Naive thymus-derived CD8-positive, alpha-beta T cell (primary cell): ENCODE measurements at regions not wholly inside any gene's neighbourhood (a gene's known extent, or its start where the extent isn't known, plus 50 kb on each side); places are given as distances from the start of the nearest gene placed in this dataset.

Source experiments
- ATAC-seq, 2 donors: fragments of 150-1000 bp; cut with Tn5 transposase in 1 of 2; sonication (Bioruptor Pico), chemical (Tn5 transposase) in 1 of 2; 1 replicate in 1 of 2; 2 replicates in 1 of 2; pipeline ENCODE4 v1.10.0; 2021; ENCODE audit warnings: mild to moderate bottlenecking in 2 of 2, moderate library complexity in 2 of 2
- POLR2A ChIA-PET: fragments of 350-600 bp; sonication (Branson Sonifier 250); formaldehyde crosslinking; loops from one replicate; lab custom pipeline; 2021; ENCODE audit warnings: antibody characterized with exemption; lab: Charles Lee
- DNase-seq, 10 donors: peaks; one replicate each; pipeline versions ENCODE4 v3.0.0 to v3.0.0-alpha.2; 2020 to 2022
- H3K27ac Mint-ChIP-seq, 10 donors: one replicate each; pipeline ENCODE4 v1.8.0; 2020 to 2022; ENCODE audit warnings: mild to moderate bottlenecking in 10 of 10, mixed read lengths in 10 of 10, moderate library complexity in 4 of 10, inconsistent platforms in 1 of 10
- H3K27me3 Mint-ChIP-seq, 5 donors: one replicate each; pipeline ENCODE4 v1.8.0; 2021 to 2022; ENCODE audit warnings: mixed read lengths in 5 of 5
- H3K36me3 Mint-ChIP-seq, 3 donors: one replicate each; pipeline ENCODE4 v1.8.0; 2020 to 2022; ENCODE audit warnings: mixed read lengths in 3 of 3, mild to moderate bottlenecking in 2 of 3, inconsistent platforms in 1 of 3
- H3K4me1 Mint-ChIP-seq, 4 donors: one replicate each; pipeline ENCODE4 v1.8.0; 2021 to 2022; ENCODE audit warnings: mixed read lengths in 4 of 4
- H3K4me3 Mint-ChIP-seq, 10 donors: one replicate each; pipeline ENCODE4 v1.8.0; 2020 to 2022; ENCODE audit warnings: mild to moderate bottlenecking in 10 of 10, mixed read lengths in 10 of 10, moderate library complexity in 6 of 10, inconsistent platforms in 1 of 10
- H3K9me3 Mint-ChIP-seq, 9 donors: one replicate each; pipeline ENCODE4 v1.8.0; 2020 to 2022; ENCODE audit warnings: mixed read lengths in 9 of 9, mild to moderate bottlenecking in 3 of 9, inconsistent platforms in 1 of 9, moderate library complexity in 1 of 9

DNA sequence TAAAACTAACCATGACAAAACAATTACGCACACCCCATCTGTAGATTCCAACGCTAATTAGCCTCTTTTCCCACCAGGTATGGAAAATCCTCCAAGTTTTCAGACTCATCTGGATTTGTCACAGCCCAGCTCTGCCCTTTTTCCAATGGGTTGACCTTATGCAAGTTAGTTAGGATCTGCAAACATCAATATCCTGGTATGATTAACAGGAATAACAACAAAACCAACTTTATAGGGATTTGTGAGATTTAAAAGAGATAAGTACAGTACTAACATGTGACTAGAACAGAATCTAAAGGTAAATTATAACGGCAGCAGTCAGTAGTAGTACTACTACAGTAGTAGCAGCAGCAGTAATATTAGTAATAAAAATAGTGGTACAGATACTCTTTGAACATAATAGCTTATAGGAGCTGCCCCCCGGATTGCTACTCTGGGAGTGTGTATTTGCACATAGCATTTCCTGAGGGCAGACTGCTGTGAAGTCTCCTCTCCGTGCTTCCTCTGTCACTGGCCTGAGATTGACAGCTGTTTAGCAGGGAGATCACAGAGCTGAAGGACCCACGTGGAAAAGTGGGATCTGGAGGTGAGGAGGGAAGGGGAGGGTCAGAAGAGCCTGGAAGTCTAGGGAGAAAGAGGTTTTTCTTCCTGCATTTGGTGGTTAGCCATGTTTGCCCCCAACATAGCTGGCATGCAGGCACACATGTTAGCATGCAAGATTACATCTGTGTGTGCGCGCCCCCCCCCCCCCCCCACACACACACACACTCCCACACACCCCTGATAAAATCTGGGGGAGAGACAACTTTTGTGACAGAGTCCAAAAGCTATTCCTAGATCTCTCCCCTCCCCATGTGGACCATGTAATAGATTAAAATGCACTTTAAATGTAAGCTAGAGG, 73.3 kb upstream of the FAM171A1 start:
- Mint-ChIP-seq H3K36me3 (no peaks in the 10 kb centered on the region), H3K27me3 (peaks cover 11 to 60% (median 23%) of the 10 kb centered on the region in 5 donors), H3K4me1 (peaks cover 0 to 4% (median 4%) of the 10 kb centered on the region in 4 donors), H3K9me3 (no peaks in the 10 kb centered on the region), H3K27ac (no peak overlapping the region), H3K4me3 (no peak overlapping the region)
- POLR2A ChIA-PET, result no interaction called here
- ATAC-seq (no peak), DNase-seq (no peak)

- no peaks in the 10 kb centered on the region for H3K9me3 Mint-ChIP-seq
- POLR2A ChIA-PET, result no interaction called here
- H3K4me3 Mint-ChIP-seq, result no peak overlapping the region
Observed at GRCh38 chr10:15442056-15442455, 71.0 kb upstream of the FAM171A1 start.

DNA sequence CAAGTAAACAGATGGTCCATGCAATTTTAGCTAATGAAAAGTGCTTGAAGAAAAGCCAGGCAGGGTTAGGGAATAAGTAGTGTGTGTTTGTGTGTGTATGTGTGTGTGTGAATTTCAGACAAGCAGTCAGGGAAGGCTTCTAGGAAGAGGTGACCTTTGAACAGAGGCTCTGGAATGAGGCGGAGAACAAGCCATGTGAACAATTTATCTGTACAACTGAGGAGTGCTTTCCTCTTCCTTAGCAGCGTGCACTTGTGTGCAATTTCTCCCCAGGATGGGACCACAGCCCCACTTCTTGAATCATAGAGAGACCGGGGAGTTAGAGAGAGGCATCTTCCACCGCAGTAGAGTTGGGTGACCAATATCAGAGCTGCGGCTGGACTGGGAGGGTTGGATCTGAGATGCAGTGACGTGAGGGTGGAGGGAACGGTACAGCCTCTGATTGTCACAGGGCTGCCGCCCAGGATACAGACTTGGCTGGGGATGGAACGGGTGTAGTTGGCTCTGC, 69.2 kb upstream of the FAM171A1 start:
- Mint-ChIP-seq H3K27ac (no peak overlapping the region), H3K4me3 (no peak overlapping the region), H3K27me3 (peaks cover 18 to 71% (median 33%) of the 10 kb centered on the region in 5 donors), H3K4me1 (peaks cover 2 to 7% (median 5%) of the 10 kb centered on the region in 4 donors), H3K36me3 (no peaks in the 10 kb centered on the region), H3K9me3 (no peaks in the 10 kb centered on the region)
- ATAC-seq, result no peak
- DNase-seq, result no peak
- POLR2A ChIA-PET, result no interaction called here

More at GRCh38 chr10:15442056-15442455, 71.0 kb upstream of the FAM171A1 start:
- Mint-ChIP-seq H3K4me1 (peaks cover 2 to 7% (median 5%) of the 10 kb centered on the region in 4 donors), H3K27ac (no peak overlapping the region), H3K36me3 (no peaks in the 10 kb centered on the region), H3K27me3 (peaks cover 14 to 66% (median 33%) of the 10 kb centered on the region in 5 donors)
- DNase-seq (no peak), ATAC-seq (no peak)

- H3K4me3 Mint-ChIP-seq, result peak overlapping the region in 1 of 10 donors; percentile 28
Observed at GRCh38 chr10:15439341-15439842, 68.3 kb upstream of the FAM171A1 start.

DNA sequence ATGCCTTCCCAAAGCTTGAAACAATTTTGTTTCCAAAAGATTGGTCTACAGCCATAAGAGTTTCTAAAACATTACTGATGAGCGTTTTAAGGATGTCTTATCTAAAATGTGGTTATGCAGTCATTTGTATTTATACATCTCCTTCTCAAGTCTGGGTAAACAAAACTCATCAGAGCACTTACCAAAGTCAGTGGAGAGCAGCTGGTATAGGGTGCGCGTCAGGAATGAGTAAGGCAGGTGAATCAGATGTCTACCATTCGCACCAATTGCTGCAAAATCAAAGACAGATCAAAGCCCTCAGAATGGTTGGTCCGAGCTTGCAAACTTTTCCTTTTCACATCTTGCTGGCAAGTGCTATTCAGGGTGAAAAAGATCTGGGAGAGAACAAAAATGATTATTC, 65.6 kb upstream of the FAM171A1 start:
- no peak for DNase-seq
- Mint-ChIP-seq H3K4me1 (peaks cover 9 to 20% (median 11%) of the 10 kb centered on the region in 4 donors), H3K36me3 (no peaks in the 10 kb centered on the region), H3K27ac (no peak overlapping the region), H3K4me3 (no peak overlapping the region), H3K9me3 (no peaks in the 10 kb centered on the region), H3K27me3 (peaks cover 20 to 52% (median 33%) of the 10 kb centered on the region in 5 donors)
- no peak for ATAC-seq
- POLR2A ChIA-PET, result no interaction called here

More at GRCh38 chr10:15439341-15439842, 68.3 kb upstream of the FAM171A1 start:
- no peaks in the 10 kb centered on the region for H3K9me3 Mint-ChIP-seq
- H3K27me3 Mint-ChIP-seq, result peaks cover 20 to 70% (median 29%) of the 10 kb centered on the region in 5 donors
- POLR2A ChIA-PET, result no interaction called here
- DNase-seq (no peak), ATAC-seq (no peak)
- peak overlapping the region in 1 of 10 donors; percentile 64 for H3K27ac Mint-ChIP-seq
- peaks cover 5 to 12% (median 7%) of the 10 kb centered on the region in 4 donors for H3K4me1 Mint-ChIP-seq
- no peaks in the 10 kb centered on the region for H3K36me3 Mint-ChIP-seq

- H3K27me3 Mint-ChIP-seq, result peaks cover 13 to 40% (median 24%) of the 10 kb centered on the region in 5 donors
- H3K4me3 Mint-ChIP-seq, result peak overlapping the region; percentile 73 to 97 (median 80)
- peak overlapping the region in 3 of 10 donors; percentile 1 to 95 (median 42) for H3K27ac Mint-ChIP-seq
- no peaks in the 10 kb centered on the region for H3K9me3 Mint-ChIP-seq
- POLR2A ChIA-PET, result interaction anchor here (0.7 kb wide), 1 partner anchor 290 kb away, joined by 3 read pairs; no protein-coding TSS in a partner anchor
- peaks cover 6 to 13% (median 8%) of the 10 kb centered on the region in 4 donors for H3K4me1 Mint-ChIP-seq
- no peaks in the 10 kb centered on the region for H3K36me3 Mint-ChIP-seq
- ATAC-seq (peak; percentile 48 to 57), DNase-seq (peak in 6 of 10 donors; percentile 20 to 64 (median 44))
Observed at GRCh38 chr10:15433850-15434537, 62.9 kb upstream of the FAM171A1 start.

DNA sequence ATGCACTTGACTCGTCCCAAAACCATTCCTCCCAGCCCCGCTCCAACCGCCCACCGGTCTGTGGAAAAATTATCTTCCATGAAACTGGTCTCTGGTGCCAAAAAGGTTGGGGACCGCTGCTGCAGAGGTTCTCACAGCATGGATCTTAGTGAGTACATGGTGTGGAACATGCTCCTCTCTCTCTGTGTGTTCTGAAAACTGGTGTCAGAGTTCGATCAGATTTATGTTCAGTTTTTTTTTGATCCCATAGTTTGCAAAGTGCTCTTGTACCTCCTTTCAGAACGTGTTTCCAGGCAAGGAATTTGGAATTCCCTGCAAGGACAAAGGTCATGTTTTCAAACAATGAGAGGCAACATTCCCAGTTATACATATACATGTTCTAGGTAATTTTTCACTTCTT, 61.2 kb upstream of the FAM171A1 start:
- Mint-ChIP-seq H3K27me3 (peaks cover 14 to 30% (median 26%) of the 10 kb centered on the region in 5 donors), H3K36me3 (no peaks in the 10 kb centered on the region), H3K27ac (no peak overlapping the region), H3K4me3 (no peak overlapping the region), H3K9me3 (no peaks in the 10 kb centered on the region), H3K4me1 (peaks cover 6 to 13% (median 8%) of the 10 kb centered on the region in 4 donors)
- ATAC-seq, result no peak
- DNase-seq, result no peak
- POLR2A ChIA-PET, result no interaction called here

DNA sequence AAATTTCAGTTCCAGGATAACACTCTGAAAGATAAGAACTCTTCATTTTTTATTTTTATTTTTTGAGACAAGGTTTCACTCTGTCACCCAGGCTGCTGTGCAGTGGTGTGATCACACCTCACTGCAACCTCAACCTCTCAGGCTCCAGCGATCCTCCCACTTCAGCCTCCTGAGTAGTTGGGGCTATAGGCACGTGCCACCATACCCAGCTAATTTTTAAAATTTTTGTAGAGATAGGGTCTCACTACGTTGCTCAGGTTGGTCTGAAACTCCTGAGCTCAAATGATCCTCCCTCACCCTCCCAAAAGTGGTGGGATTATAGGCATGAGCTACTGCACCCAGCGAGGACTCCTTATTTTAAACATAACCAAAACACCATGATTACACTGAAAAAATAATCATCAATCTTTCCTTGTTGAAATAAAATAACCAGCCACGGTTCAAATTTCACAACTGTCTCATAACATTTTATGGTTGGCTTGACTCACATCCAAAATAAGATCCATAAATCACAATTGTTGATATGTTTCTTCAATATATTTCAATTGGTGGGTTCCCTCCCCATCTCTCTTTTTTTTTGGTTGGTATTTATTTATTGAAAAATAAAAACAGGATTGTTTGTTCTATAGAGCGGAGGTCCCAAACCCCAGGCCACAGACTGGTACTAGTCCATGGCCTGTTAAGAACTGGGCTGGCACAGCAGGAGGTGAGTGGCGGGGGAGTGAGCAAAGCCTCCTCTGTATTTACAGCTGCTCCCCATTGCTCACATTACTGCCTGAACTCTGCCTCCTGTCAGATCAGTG, 60.1 kb upstream of the FAM171A1 start:
- no peak for DNase-seq
- H3K27me3 Mint-ChIP-seq, result peaks cover 10 to 26% (median 20%) of the 10 kb centered on the region in 5 donors
- peak overlapping the region in 1 of 10 donors; percentile 14 for H3K27ac Mint-ChIP-seq
- H3K36me3 Mint-ChIP-seq, result no peaks in the 10 kb centered on the region
- H3K9me3 Mint-ChIP-seq, result no peaks in the 10 kb centered on the region
- peaks cover 6 to 13% (median 8%) of the 10 kb centered on the region in 4 donors for H3K4me1 Mint-ChIP-seq
- no peak overlapping the region for H3K4me3 Mint-ChIP-seq
- POLR2A ChIA-PET, result no interaction called here
- ATAC-seq, result no peak

GRCh38 chr10:15428681-15429080, 57.6 kb upstream of the FAM171A1 start:
- no peak for DNase-seq
- Mint-ChIP-seq H3K4me3 (no peak overlapping the region), H3K9me3 (no peaks in the 10 kb centered on the region), H3K27ac (no peak overlapping the region), H3K4me1 (peaks cover 0 to under 1% (median under 1%) of the 10 kb centered on the region in 4 donors), H3K27me3 (peaks cover 2 to 24% (median 10%) of the 10 kb centered on the region in 5 donors), H3K36me3 (no peaks in the 10 kb centered on the region)
- POLR2A ChIA-PET, result no interaction called here
- no peak for ATAC-seq

DNA sequence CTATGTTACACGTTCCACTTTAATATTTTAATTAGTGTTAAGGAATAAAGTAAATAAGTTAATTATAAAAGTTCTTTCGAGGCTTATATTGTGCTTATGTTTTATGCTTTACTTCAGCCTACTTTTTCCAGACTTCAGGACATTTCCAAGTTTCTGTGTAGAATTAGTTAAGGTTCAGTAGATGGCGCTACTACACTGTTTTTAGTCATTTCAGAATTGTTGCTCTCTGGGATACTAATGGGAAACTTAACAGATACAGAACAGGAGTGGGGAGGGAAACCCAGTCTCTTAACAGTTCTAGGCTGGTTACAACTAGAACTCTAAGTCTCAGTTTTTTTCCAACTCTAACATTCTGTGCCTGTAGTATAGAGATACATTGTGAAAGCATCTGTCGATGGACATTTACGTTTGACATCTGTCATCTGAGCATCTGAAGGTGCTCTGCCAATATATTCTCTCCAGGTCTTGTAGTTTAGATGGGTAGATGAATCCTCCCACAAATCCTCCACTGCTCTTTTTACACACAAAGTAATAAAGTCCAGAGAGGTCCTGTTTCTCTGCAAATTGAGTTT, 56.8 kb upstream of the FAM171A1 start:
- Mint-ChIP-seq H3K4me1 (no peaks in the 10 kb centered on the region), H3K9me3 (no peaks in the 10 kb centered on the region), H3K27ac (no peak overlapping the region), H3K4me3 (no peak overlapping the region), H3K36me3 (no peaks in the 10 kb centered on the region), H3K27me3 (peaks cover 5 to 24% (median 12%) of the 10 kb centered on the region in 5 donors)
- POLR2A ChIA-PET, result no interaction called here
- DNase-seq, result no peak
- no peak for ATAC-seq

GRCh38 chr10:15426558-15426957, 55.5 kb upstream of the FAM171A1 start:
- peaks cover 5 to 21% (median 7%) of the 10 kb centered on the region in 5 donors for H3K27me3 Mint-ChIP-seq
- no peak for ATAC-seq

More at GRCh38 chr10:15426558-15426957, 55.5 kb upstream of the FAM171A1 start:
- POLR2A ChIA-PET, result no interaction called here
- no peaks in the 10 kb centered on the region for H3K36me3 Mint-ChIP-seq
- no peak overlapping the region for H3K4me3 Mint-ChIP-seq
- H3K9me3 Mint-ChIP-seq, result peaks cover 0 to 2% (median 0%) of the 10 kb centered on the region in 9 donors
- H3K27ac Mint-ChIP-seq, result no peak overlapping the region
- no peaks in the 10 kb centered on the region for H3K4me1 Mint-ChIP-seq
- DNase-seq, result no peak
